Neuronal stem cell (in vitro differentiated cells): ENCODE measurements at regions not wholly inside any gene's neighbourhood (a gene's known extent, or its start where the extent isn't known, plus 50 kb on each side); places are given as distances from the start of the nearest gene placed in this dataset.

Experiments
- DNase-seq: peaks from one replicate; pipeline ENCODE4 v3.0.0-alpha.2; 2013; ENCODE audit warnings: low spot score
- H2AFZ ChIP-seq: one replicate; pipeline ENCODE4 v1.6.1; 2013; ENCODE audit warnings: mild to moderate bottlenecking, low read length, inconsistent platforms
- H2AK5ac ChIP-seq: 2 replicates; pipeline ENCODE4 v1.6.1; 2013; ENCODE audit warnings: low read depth, mild to moderate bottlenecking, inconsistent platforms, low read length, moderate library complexity, mixed read lengths
- H2BK120ac ChIP-seq: 2 replicates; pipeline ENCODE4 v1.6.1; 2013; ENCODE audit warnings: low read depth, mild to moderate bottlenecking, inconsistent platforms, low read length, moderate library complexity, mixed read lengths
- H2BK12ac ChIP-seq: one replicate; pipeline ENCODE4 v1.6.1; 2013; ENCODE audit warnings: low read length, inconsistent platforms
- H2BK15ac ChIP-seq: 2 replicates; pipeline ENCODE4 v1.6.1; 2013; ENCODE audit warnings: mild to moderate bottlenecking, low read length, inconsistent platforms, mixed read lengths
- H2BK5ac ChIP-seq: one replicate; pipeline ENCODE4 v1.6.1; 2013; ENCODE audit warnings: inconsistent platforms, mild to moderate bottlenecking, low read length, moderate library complexity
- H3K14ac ChIP-seq: one replicate; pipeline ENCODE4 v1.6.1; 2013; ENCODE audit warnings: low read length, inconsistent platforms
- H3K18ac ChIP-seq: 2 replicates; pipeline ENCODE4 v1.6.1; 2013; ENCODE audit warnings: low read length, inconsistent platforms
- H3K23ac ChIP-seq: 2 replicates; pipeline ENCODE4 v1.6.1; 2013; ENCODE audit warnings: low read depth, mild to moderate bottlenecking, mixed read lengths, low read length, inconsistent platforms; ENCODE audit not compliant: poor library complexity
- H3K27ac ChIP-seq: replicated peaks from 3 replicates; pipeline ENCODE4 v1.5.1; 2013; ENCODE audit warnings: low read length, inconsistent platforms
- H3K27me3 ChIP-seq, 3 experiments: 2 replicates each; pipeline ENCODE4 v1.6.1; 2013; ENCODE audit warnings: low read length in 3 of 3, mild to moderate bottlenecking in 2 of 3, inconsistent platforms in 1 of 3, low read depth in 1 of 3, mixed read lengths in 1 of 3, moderate library complexity in 1 of 3; ENCODE audit not compliant: control insufficient read depth in 3 of 3, insufficient read depth in 3 of 3
- H3K36me3 ChIP-seq, 2 donors: replicated peaks in 1 of 2; 2 replicates each; pipeline ENCODE4 v1.6.1; 2013; ENCODE audit warnings: low read length in 2 of 2; ENCODE audit not compliant: control insufficient read depth in 2 of 2, insufficient read depth in 2 of 2
- H3K4ac ChIP-seq: 2 replicates; pipeline ENCODE4 v1.6.1; 2013; ENCODE audit warnings: inconsistent platforms, mild to moderate bottlenecking, low read length, moderate library complexity
- H3K4me1 ChIP-seq, 2 donors: 1 replicate in 1 of 2; 2 replicates in 1 of 2; pipeline ENCODE4 v1.6.1; 2013; ENCODE audit warnings: low read length in 2 of 2, low read depth in 1 of 2; ENCODE audit not compliant: control insufficient read depth in 2 of 2, insufficient read depth in 1 of 2
- H3K4me2 ChIP-seq: one replicate; pipeline ENCODE4 v1.6.1; 2013; ENCODE audit warnings: mild to moderate bottlenecking, low read length, inconsistent platforms; ENCODE audit not compliant: insufficient read depth, poor library complexity, severe bottlenecking
- H3K4me3 ChIP-seq, 2 donors: 2 replicates each; pipeline ENCODE4 v1.5.1; 2013; ENCODE audit warnings: low read length in 2 of 2, mild to moderate bottlenecking in 2 of 2, inconsistent platforms in 1 of 2, moderate library complexity in 1 of 2
- H3K79me1 ChIP-seq: one replicate; pipeline ENCODE4 v1.6.1; 2013; ENCODE audit warnings: low read depth, mild to moderate bottlenecking, inconsistent platforms, low read length, moderate library complexity
- H3K9ac ChIP-seq: one replicate; pipeline ENCODE4 v1.6.1; 2013; ENCODE audit warnings: mild to moderate bottlenecking, low read depth, low read length, inconsistent platforms; ENCODE audit not compliant: poor library complexity
- H3K9me3 ChIP-seq, 2 donors: replicated peaks in 1 of 2; 2 replicates each; pipeline versions ENCODE3 to v1.6.1; 2013; ENCODE audit warnings: low read length in 2 of 2, mild to moderate bottlenecking in 2 of 2, inconsistent platforms in 1 of 2, low read depth in 1 of 2, mixed read lengths in 1 of 2, moderate library complexity in 1 of 2; ENCODE audit not compliant: control insufficient read depth in 2 of 2, insufficient read depth in 1 of 2
- H4K8ac ChIP-seq: one replicate; pipeline ENCODE4 v1.6.1; 2013; ENCODE audit warnings: low read depth, mild to moderate bottlenecking, inconsistent platforms, low read length, moderate library complexity
- H4K91ac ChIP-seq: one replicate; pipeline ENCODE4 v1.6.1; 2013; ENCODE audit warnings: low read length, low read depth, mild to moderate bottlenecking, inconsistent platforms; ENCODE audit not compliant: poor library complexity
- WGBS, 2 donors: extraction: QIAGEN DNeasy Blood & Tissue Kit; methylation state at CpG; one replicate each; pipeline ENCODE4 v1.1.7; 2013; ENCODE audit warnings: missing lambda C conversion rate in 2 of 2, mixed read lengths in 1 of 2; ENCODE audit not compliant: insufficient read length in 2 of 2, insufficient replicate concordance in 1 of 2; ENCODE audit errors: extremely low coverage in 2 of 2; 5-methylcytosine and 5-hydroxymethylcytosine counted together

DNA sequence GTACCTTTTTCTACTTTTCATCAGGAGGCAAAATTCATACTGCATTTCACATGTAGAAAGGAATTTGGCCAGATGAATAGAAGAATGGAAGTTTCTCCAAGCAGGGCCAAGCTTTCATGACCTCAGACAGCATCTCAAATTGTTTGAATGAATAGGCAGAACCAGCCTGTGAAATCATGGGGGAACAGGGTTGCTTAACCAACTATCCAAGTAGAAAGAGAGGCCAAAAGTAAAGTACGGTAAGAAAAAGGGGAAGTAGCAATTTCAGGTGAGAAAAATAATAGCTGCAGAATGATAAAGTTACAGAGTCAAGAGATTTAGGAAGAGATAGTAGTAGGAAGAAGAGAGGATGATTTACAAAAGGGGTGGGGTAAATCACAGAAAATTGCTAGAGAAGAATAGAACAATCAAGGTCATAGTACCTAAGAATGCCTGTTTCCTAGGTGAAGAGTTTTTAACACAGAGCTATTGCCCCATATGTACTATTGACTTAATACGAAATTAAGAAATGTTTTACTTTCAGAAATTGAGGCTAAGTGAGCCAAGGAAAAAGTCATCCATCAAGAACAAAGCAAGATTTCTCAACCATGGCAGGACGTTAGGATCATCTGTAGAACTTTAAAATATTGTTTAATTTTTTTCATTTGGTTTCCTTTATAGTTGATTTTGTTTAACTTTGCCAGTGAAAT lies 177.1 kb upstream of the TET2 start:
- no peak overlapping the region for H2BK15ac ChIP-seq
- no CpG with 5 or more reads among the region's 3 CpGs for WGBS, 2 donors

DNA sequence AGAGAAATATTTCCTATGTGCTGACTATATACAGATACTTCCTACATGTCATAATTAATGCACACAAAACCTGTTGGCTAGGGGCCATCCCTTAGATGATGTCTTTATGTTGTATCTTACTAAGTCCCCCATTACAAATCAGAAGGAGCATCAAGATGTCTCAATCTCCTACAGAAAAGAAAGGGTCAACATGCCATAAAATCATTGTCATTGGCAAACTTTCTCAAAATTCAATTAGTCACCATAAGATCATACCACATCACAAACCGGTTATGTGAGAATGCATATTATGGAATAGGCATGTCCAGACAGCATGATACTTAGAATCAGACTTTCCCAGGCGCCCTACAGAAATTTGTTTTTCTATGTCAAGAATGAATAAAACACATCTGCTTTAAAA lies 175.2 kb upstream of the TET2 start:
- Histone ChIP-seq H3K9me3 (no peaks in the 10 kb centered on the region), H4K8ac (no peak overlapping the region), H3K36me3 (no peaks in the 10 kb centered on the region), H3K4me3 (no peak overlapping the region), H3K4me2 (no peak overlapping the region), H3K27me3 (no peaks in the 10 kb centered on the region), H3K4me1 (no peaks in the 10 kb centered on the region), H3K79me1 (no peaks in the 10 kb centered on the region), H3K9ac (no peak overlapping the region), H2BK15ac (no peak overlapping the region), H2BK120ac (no peak overlapping the region), H2BK5ac (no peak overlapping the region), H3K4ac (no peak overlapping the region), H2AK5ac (no peak overlapping the region), H3K18ac (no peak overlapping the region), H2AFZ (no peak overlapping the region), H3K14ac (no peak overlapping the region), H3K27ac (no peak overlapping the region), H2BK12ac (no peak overlapping the region), H3K23ac (no peak overlapping the region), H4K91ac (no peak overlapping the region)
- WGBS, 2 donors: no CpG with 5 or more reads among the region's 2 CpGs
- no peak for DNase-seq

More for the DNA sequence above, 177.1 kb upstream of the TET2 start:
- Histone ChIP-seq H3K79me1 (no peaks in the 10 kb centered on the region), H2BK12ac (no peak overlapping the region), H2AK5ac (no peak overlapping the region), H4K8ac (no peak overlapping the region), H3K23ac (no peak overlapping the region), H3K14ac (no peak overlapping the region), H3K27ac (no peak overlapping the region), H3K4me3 (no peak overlapping the region), H3K36me3 (no peaks in the 10 kb centered on the region), H2AFZ (no peak overlapping the region), H3K9ac (no peak overlapping the region), H3K4me2 (no peak overlapping the region), H3K4ac (no peak overlapping the region), H3K9me3 (no peaks in the 10 kb centered on the region), H3K27me3 (no peaks in the 10 kb centered on the region), H2BK5ac (no peak overlapping the region), H3K18ac (no peak overlapping the region), H4K91ac (no peak overlapping the region), H3K4me1 (no peaks in the 10 kb centered on the region), H2BK120ac (no peak overlapping the region)
- no peak for DNase-seq

GRCh38 chr4:104973708-104974107 lies 173.0 kb upstream of the TET2 start:
- no peaks in the 10 kb centered on the region for H3K9me3 ChIP-seq
- H2AFZ ChIP-seq: no peak overlapping the region
- H4K91ac ChIP-seq: no peak overlapping the region
- no peak overlapping the region for H3K23ac ChIP-seq
- H2BK15ac ChIP-seq: no peak overlapping the region
- H3K14ac ChIP-seq: no peak overlapping the region
- H3K4me2 ChIP-seq: no peak overlapping the region
- no peak overlapping the region for H2AK5ac ChIP-seq
- H2BK120ac ChIP-seq: no peak overlapping the region
- H4K8ac ChIP-seq: no peak overlapping the region
- no peak overlapping the region for H3K18ac ChIP-seq
- no peak overlapping the region for H2BK12ac ChIP-seq
- no peak overlapping the region for H2BK5ac ChIP-seq
- WGBS, 2 donors: no CpG with 5 or more reads among the region's 2 CpGs
- no peak overlapping the region for H3K9ac ChIP-seq
- H3K4ac ChIP-seq: no peak overlapping the region
- H3K4me3 ChIP-seq: no peak overlapping the region
- no peaks in the 10 kb centered on the region for H3K36me3 ChIP-seq
- no peak for DNase-seq
- no peak overlapping the region for H3K27ac ChIP-seq
- no peaks in the 10 kb centered on the region for H3K27me3 ChIP-seq
- no peaks in the 10 kb centered on the region for H3K4me1 ChIP-seq
- no peaks in the 10 kb centered on the region for H3K79me1 ChIP-seq

- Histone ChIP-seq H2AFZ (no peak overlapping the region), H3K27ac (no peak overlapping the region), H3K23ac (no peak overlapping the region), H3K4ac (no peak overlapping the region), H3K79me1 (no peaks in the 10 kb centered on the region), H3K9me3 (no peaks in the 10 kb centered on the region), H4K91ac (no peak overlapping the region), H2AK5ac (no peak overlapping the region), H3K9ac (no peak overlapping the region), H2BK15ac (no peak overlapping the region), H3K36me3 (no peaks in the 10 kb centered on the region), H3K4me1 (no peaks in the 10 kb centered on the region), H3K14ac (no peak overlapping the region), H4K8ac (no peak overlapping the region), H3K27me3 (no peaks in the 10 kb centered on the region), H2BK120ac (no peak overlapping the region), H3K4me2 (no peak overlapping the region), H3K4me3 (no peak overlapping the region), H2BK12ac (no peak overlapping the region), H3K18ac (no peak overlapping the region), H2BK5ac (no peak overlapping the region)
- DNase-seq: no peak
- no CpG with 5 or more reads among the region's 1 CpG for WGBS, 2 donors
These were observed 171.1 kb upstream of the TET2 start for GRCh38 chr4:104975617-104976016.
